Kidney (tissue), 13 donors: ENCODE measurements at regions not wholly inside any gene's neighbourhood (a gene's known extent, or its start where the extent isn't known, plus 50 kb on each side); places are given as distances from the start of the nearest gene placed in this dataset.

Experiments used
- DNase-seq, 5 donors: peaks; one replicate each; pipeline ENCODE4 v3.0.0-alpha.2; 2013 to 2020
- FAIRE-seq: peaks from 2 replicates; lab custom pipeline; 2012; peaks lifted over from hg19 to GRCh38; lab: Jason Lieb, UNC
- H3K27ac ChIP-seq, 2 donors: one replicate each; pipeline ENCODE4 v1.7.0; 2013; ENCODE audit warnings: low read depth in 2 of 2, low read length in 2 of 2, inconsistent platforms in 1 of 2
- H3K27me3 ChIP-seq: one replicate; pipeline ENCODE4 v1.7.1; 2013; ENCODE audit warnings: low read length, inconsistent platforms; ENCODE audit not compliant: control insufficient read depth, insufficient read depth
- H3K36me3 ChIP-seq, 3 donors: one replicate each; pipeline versions ENCODE4 v1.7.0 to v1.7.1; 2013; ENCODE audit warnings: low read length in 3 of 3, control low read depth in 1 of 3, inconsistent platforms in 1 of 3; ENCODE audit not compliant: insufficient read depth in 3 of 3, control insufficient read depth in 2 of 3
- H3K4me1 ChIP-seq, 3 donors: one replicate each; pipeline versions ENCODE4 v1.7.0 to v1.7.1; 2013; ENCODE audit warnings: low read length in 3 of 3, inconsistent platforms in 1 of 3, low read depth in 1 of 3; ENCODE audit not compliant: control insufficient read depth in 2 of 3, insufficient read depth in 2 of 3
- H3K4me3 ChIP-seq, 3 donors: one replicate each; pipeline versions ENCODE4 v1.7.0 to v1.8.1; 2013; ENCODE audit warnings: low read length in 3 of 3, control low read depth in 1 of 3, inconsistent platforms in 1 of 3
- H3K9ac ChIP-seq, 3 donors: one replicate each; pipeline versions ENCODE4 v1.7.0 to v1.7.1; 2013; ENCODE audit warnings: low read length in 3 of 3, control low read depth in 1 of 3, inconsistent platforms in 1 of 3
- H3K9me3 ChIP-seq, 3 donors: one replicate each; pipeline versions ENCODE4 v1.7.0 to v1.7.1; 2013; ENCODE audit warnings: low read length in 3 of 3, control low read depth in 1 of 3, inconsistent platforms in 1 of 3; ENCODE audit not compliant: control insufficient read depth in 2 of 3, insufficient read depth in 1 of 3
- CTCF ChIP-seq: IDR thresholded peaks from 3 replicates; pipeline ENCODE4 v1.5.1; 2012; ENCODE audit warnings: mild to moderate bottlenecking, moderate library complexity, borderline replicate concordance; ENCODE audit not compliant: insufficient read depth; ENCODE audit errors: extremely low read depth
- intact Hi-C: fragments of 100-400 bp; cut with DNase I; formaldehyde crosslinking; loops from one replicate; pipeline ENCODE4 v1.11.1; 2022
- donor health status: control.
- donor health status: control.
- donor health status: control.
- donor health status: control.
- donor health status: control.
- donor health status: DM: yes; HTN: yes; CAD: no.
- donor health status: Normal renal cell carcinoma (clear cell type).

GRCh38 chr11:98965775-98966174 is 55.0 kb upstream of the CNTN5 start:
- Histone ChIP-seq H3K9me3 (no peaks in the 10 kb centered on the region), H3K36me3 (no peaks in the 10 kb centered on the region), H3K27ac (no peak overlapping the region), H3K4me3 (no peak overlapping the region), H3K9ac (no peak overlapping the region), H3K27me3 (no peaks in the 10 kb centered on the region), H3K4me1 (no peaks in the 10 kb centered on the region)
- DNase-seq (no peak), FAIRE-seq (peak; percentile 19)
- intact Hi-C loops, result no loop called here
- TF ChIP-seq CTCF, result no peak

GRCh38 chr11:98967005-98967404 is 53.7 kb upstream of the CNTN5 start:
- Histone ChIP-seq H3K4me3 (no peak overlapping the region), H3K9ac (no peak overlapping the region), H3K27me3 (no peaks in the 10 kb centered on the region), H3K36me3 (no peaks in the 10 kb centered on the region), H3K27ac (no peak overlapping the region), H3K9me3 (no peaks in the 10 kb centered on the region), H3K4me1 (no peaks in the 10 kb centered on the region)
- DNase-seq (no peak), FAIRE-seq (no peak)
- TF ChIP-seq CTCF, result no peak
- intact Hi-C loops, result no loop called here
